A673 (cell line): ENCODE measurements at regions not wholly inside any gene's neighbourhood (a gene's known extent, or its start where the extent isn't known, plus 50 kb on each side); places are given as distances from the start of the nearest gene placed in this dataset.

Experiments used
- BruUV-seq: library from RNA; stranded (reverse); fragments of 400-500 nt; replicated peaks from 2 replicates; lab custom pipeline; 2021; lab: Mats Ljungman, UMichigan
- CTCF ChIA-PET: fragments of 300-600 bp; sonication (Branson Sonifier 250); formaldehyde crosslinking; loops from one replicate; lab custom pipeline; 2022; ENCODE audit warnings: antibody characterized with exemption; lab: Charles Lee
- POLR2A ChIA-PET: fragments of 300-600 bp; sonication (Branson Sonifier 250); formaldehyde crosslinking; loops from one replicate; lab custom pipeline; 2022; ENCODE audit warnings: antibody characterized with exemption; ENCODE audit not compliant: low non-redundant PET; lab: Charles Lee
- DNase-seq: peaks from one replicate; pipeline ENCODE4 v3.0.0-alpha.2; 2015; ENCODE audit warnings: low spot score
- H3K27ac ChIP-seq: fragments of 200-600 bp; sonication (generic); 2 replicates; pipeline ENCODE4 v1.5.1; 2016; ENCODE audit warnings: mixed run types, low read depth, mild to moderate bottlenecking, mixed read lengths, antibody characterized with exemption, low read length; ENCODE audit not compliant: poor library complexity, severe bottlenecking
- H3K27me3 ChIP-seq: fragments of 200-600 bp; sonication (generic); replicated peaks from 2 replicates; pipeline ENCODE4 v1.6.1; 2017; ENCODE audit warnings: mixed run types, low read depth, mild to moderate bottlenecking, mixed read lengths, antibody characterized with exemption, low read length; ENCODE audit not compliant: insufficient read depth, poor library complexity
- H3K36me3 ChIP-seq: fragments of 200-600 bp; sonication (generic); 2 replicates; pipeline ENCODE4 v1.6.1; 2016; ENCODE audit warnings: mixed run types, mild to moderate bottlenecking, mixed read lengths, antibody characterized with exemption, low read length; ENCODE audit not compliant: insufficient read depth, poor library complexity, severe bottlenecking
- H3K4me1 ChIP-seq: fragments of 200-600 bp; sonication (generic); 2 replicates; pipeline ENCODE4 v1.6.1; 2017; ENCODE audit warnings: mixed run types, mild to moderate bottlenecking, mixed read lengths, antibody characterized with exemption, low read length; ENCODE audit not compliant: insufficient read depth, poor library complexity, severe bottlenecking
- H3K4me3 ChIP-seq: fragments of 200-600 bp; sonication (generic); 2 replicates; pipeline ENCODE4 v1.5.1; 2016; ENCODE audit warnings: low read depth, mixed run types, mild to moderate bottlenecking, mixed read lengths, low read length; ENCODE audit not compliant: poor library complexity, severe bottlenecking
- H3K9me3 ChIP-seq: fragments of 200-600 bp; sonication (generic); 2 replicates; pipeline ENCODE4 v1.6.1; 2016; ENCODE audit warnings: mixed run types, low read depth, mild to moderate bottlenecking, mixed read lengths, antibody characterized with exemption, low read length; ENCODE audit not compliant: poor library complexity, severe bottlenecking
- EZH2 ChIP-seq: fragments of 200-600 bp; sonication (generic); IDR thresholded peaks from 2 replicates; pipeline ENCODE4 v1.6.1; 2017; ENCODE audit warnings: borderline replicate concordance, low read depth, mild to moderate bottlenecking, mixed read lengths, antibody characterized with exemption, low read length; ENCODE audit not compliant: poor library complexity, severe bottlenecking
- intact Hi-C: fragments of 100-400 bp; cut with micrococcal nuclease; formaldehyde crosslinking; loops from one replicate; pipeline ENCODE4 v1.10.0; 2022; ENCODE audit not compliant: unreplicated experiment
- TF ChIP-seq, protein P1 (sequence below): fragments of 300-800, 200-600 bp; sonication (generic); conservative IDR thresholded peaks from 2 replicates; pipeline ENCODE4 v1.5.1; 2017; ENCODE audit warnings: low read depth, mild to moderate bottlenecking, antibody characterized with exemption, low read length, moderate library complexity, mixed read lengths

DNA sequence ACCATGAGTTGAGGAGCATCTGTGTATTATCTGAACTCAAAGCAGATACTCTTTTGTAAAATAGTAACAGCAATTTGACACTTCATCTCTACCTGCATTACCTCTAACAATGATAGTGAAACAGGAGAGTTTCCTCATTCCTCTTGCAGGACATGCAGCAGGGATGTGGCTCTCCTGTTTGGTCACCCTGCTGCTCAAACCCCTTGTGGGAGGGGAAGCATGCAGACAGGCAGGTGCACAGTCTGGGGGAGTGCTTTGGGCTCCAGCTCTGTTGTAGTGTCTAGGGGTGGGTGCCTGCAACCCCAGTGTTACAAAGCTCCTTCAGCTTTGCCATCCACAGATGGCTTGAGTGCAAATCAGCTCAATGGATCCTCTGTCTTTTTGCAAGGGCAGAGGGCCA lies 827.6 kb downstream of the DACH1 start:
- ChIA-PET POLR2A (no interaction called here), CTCF (no interaction called here)
- DNase-seq, result no peak
- TF ChIP-seq EZH2, result no peak
- TF ChIP-seq, protein P1, sequence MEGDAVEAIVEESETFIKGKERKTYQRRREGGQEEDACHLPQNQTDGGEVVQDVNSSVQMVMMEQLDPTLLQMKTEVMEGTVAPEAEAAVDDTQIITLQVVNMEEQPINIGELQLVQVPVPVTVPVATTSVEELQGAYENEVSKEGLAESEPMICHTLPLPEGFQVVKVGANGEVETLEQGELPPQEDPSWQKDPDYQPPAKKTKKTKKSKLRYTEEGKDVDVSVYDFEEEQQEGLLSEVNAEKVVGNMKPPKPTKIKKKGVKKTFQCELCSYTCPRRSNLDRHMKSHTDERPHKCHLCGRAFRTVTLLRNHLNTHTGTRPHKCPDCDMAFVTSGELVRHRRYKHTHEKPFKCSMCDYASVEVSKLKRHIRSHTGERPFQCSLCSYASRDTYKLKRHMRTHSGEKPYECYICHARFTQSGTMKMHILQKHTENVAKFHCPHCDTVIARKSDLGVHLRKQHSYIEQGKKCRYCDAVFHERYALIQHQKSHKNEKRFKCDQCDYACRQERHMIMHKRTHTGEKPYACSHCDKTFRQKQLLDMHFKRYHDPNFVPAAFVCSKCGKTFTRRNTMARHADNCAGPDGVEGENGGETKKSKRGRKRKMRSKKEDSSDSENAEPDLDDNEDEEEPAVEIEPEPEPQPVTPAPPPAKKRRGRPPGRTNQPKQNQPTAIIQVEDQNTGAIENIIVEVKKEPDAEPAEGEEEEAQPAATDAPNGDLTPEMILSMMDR, result no peak
- Histone ChIP-seq H3K4me3 (no peak overlapping the region), H3K27me3 (peaks cover 2% of the 10 kb centered on the region), H3K27ac (no peak overlapping the region), H3K9me3 (no peaks in the 10 kb centered on the region), H3K36me3 (no peaks in the 10 kb centered on the region), H3K4me1 (no peaks in the 10 kb centered on the region)
- intact Hi-C loops, result no loop called here
- no TSS peak for BruUV-seq

DNA sequence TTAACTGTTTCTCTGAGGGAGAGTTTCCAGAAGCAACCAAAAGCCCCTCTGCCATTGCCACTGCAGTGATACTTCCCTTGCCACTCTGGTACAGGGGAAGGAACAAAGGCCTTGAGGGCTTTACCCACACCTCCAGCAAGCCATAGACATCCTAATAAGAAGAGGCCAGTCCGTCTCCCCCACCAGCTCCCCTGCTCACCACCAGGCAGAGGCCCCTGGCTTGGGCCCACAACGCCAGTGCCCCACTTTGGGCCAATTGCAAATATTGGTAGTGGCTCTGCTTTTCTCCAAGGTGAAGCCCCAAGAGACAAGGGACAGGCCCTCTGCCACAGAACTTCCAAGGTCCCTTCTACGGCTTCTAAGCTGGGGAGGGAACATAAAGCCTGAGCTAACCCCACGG lies 833.0 kb downstream of the DACH1 start:
- Histone ChIP-seq H3K9me3 (no peaks in the 10 kb centered on the region), H3K4me1 (no peaks in the 10 kb centered on the region), H3K4me3 (no peak overlapping the region), H3K36me3 (no peaks in the 10 kb centered on the region), H3K27me3 (no peaks in the 10 kb centered on the region), H3K27ac (no peak overlapping the region)
- ChIA-PET CTCF (no interaction called here), POLR2A (no interaction called here)
- no peak for DNase-seq
- intact Hi-C loops, result no loop called here
- no peak for TF ChIP-seq EZH2
- TF ChIP-seq, protein P1, result no peak
- BruUV-seq, result no TSS peak

DNA sequence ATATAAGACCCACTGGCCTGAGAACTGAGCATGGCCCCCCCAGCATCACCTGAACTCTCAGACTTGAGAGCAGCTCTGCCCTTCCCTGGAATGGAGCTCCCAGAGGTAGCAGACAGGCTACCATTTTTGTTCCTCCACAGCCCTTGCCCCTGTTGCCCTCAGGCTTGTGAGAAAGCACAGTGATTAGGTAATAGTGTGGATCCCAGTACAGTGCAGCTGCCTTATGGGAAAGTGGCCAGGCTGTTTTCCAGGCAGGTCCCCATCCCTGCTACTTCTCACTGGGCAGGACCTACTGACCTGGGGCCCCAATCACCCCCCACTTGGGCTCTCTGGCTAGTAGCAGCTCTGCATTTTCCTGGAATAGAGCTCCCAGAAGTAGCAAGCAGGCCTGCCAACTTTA lies 834.0 kb downstream of the DACH1 start:
- H3K36me3 ChIP-seq, result no peaks in the 10 kb centered on the region
- no peak overlapping the region for H3K27ac ChIP-seq
- ChIA-PET POLR2A (no interaction called here), CTCF (no interaction called here)
- no peak overlapping the region for H3K4me3 ChIP-seq
- no peaks in the 10 kb centered on the region for H3K4me1 ChIP-seq
- H3K9me3 ChIP-seq, result no peaks in the 10 kb centered on the region
- no TSS peak for BruUV-seq
- DNase-seq, result no peak
- TF ChIP-seq EZH2, result no peak
- TF ChIP-seq, protein P1, result no peak
- intact Hi-C loops, result no loop called here
- no peaks in the 10 kb centered on the region for H3K27me3 ChIP-seq
